BE2C (cell line): ENCODE measurements at regions not wholly inside any gene's neighbourhood (a gene's known extent, or its start where the extent isn't known, plus 50 kb on each side); places are given as distances from the start of the nearest gene placed in this dataset.

Experiments
- DNase-seq: peaks from one replicate; pipeline ENCODE4 v3.0.0-alpha.2; 2020
- H3K27me3 ChIP-seq: fragments of 250-450 bp; sonication (Bioruptor Pico); 2 replicates; pipeline ENCODE4 v1.5.1; 2020; ENCODE audit warnings: mild to moderate bottlenecking
- H3K36me3 ChIP-seq: fragments of 250-450 bp; sonication (Bioruptor Pico); 2 replicates; pipeline ENCODE4 v1.5.1; 2020; ENCODE audit warnings: mild to moderate bottlenecking
- H3K4me1 ChIP-seq: fragments of 250-450 bp; sonication (Bioruptor Pico); 2 replicates; pipeline ENCODE4 v1.5.1; 2020
- H3K4me3 ChIP-seq: 2 replicates; pipeline ENCODE4 v1.5.1; 2011; ENCODE audit warnings: low read depth, low read length
- H3K9me3 ChIP-seq: fragments of 250-450 bp; sonication (Bioruptor Pico); 2 replicates; pipeline ENCODE4 v1.5.1; 2020
- TF ChIP-seq, protein P1 (sequence below): IDR thresholded peaks from 2 replicates; pipeline ENCODE4 v1.5.1; 2012; ENCODE audit warnings: mild to moderate bottlenecking, low read depth, low read length

DNA sequence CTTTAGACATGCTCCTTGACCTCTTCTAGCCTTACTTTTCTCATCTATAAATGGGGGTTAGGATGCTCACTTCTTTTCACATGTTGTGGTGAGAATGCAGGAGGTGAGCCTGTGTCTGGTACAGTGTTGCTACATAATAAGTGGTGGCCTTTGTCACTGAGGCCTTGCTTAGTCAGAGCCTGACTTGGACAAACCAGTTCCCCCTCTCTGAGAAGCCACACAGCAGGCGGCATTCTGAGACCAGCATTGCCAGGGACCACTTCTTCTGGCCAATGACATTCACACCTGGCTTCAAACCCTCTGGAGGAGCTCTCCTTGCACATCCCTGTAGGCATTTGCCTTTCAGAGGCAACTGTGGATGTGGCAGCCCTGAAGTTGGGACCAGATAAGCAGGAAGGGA is 95.7 kb downstream of the MINAR1 start:
- H3K27me3 ChIP-seq, result no peaks in the 10 kb centered on the region
- no peak for DNase-seq
- H3K4me1 ChIP-seq, result peaks cover 7% of the 10 kb centered on the region; the same call in 1 of the 2 replicates
- H3K9me3 ChIP-seq, result no peaks in the 10 kb centered on the region
- H3K36me3 ChIP-seq, result no peaks in the 10 kb centered on the region
- H3K4me3 ChIP-seq, result no peak overlapping the region
- TF ChIP-seq, protein P1, sequence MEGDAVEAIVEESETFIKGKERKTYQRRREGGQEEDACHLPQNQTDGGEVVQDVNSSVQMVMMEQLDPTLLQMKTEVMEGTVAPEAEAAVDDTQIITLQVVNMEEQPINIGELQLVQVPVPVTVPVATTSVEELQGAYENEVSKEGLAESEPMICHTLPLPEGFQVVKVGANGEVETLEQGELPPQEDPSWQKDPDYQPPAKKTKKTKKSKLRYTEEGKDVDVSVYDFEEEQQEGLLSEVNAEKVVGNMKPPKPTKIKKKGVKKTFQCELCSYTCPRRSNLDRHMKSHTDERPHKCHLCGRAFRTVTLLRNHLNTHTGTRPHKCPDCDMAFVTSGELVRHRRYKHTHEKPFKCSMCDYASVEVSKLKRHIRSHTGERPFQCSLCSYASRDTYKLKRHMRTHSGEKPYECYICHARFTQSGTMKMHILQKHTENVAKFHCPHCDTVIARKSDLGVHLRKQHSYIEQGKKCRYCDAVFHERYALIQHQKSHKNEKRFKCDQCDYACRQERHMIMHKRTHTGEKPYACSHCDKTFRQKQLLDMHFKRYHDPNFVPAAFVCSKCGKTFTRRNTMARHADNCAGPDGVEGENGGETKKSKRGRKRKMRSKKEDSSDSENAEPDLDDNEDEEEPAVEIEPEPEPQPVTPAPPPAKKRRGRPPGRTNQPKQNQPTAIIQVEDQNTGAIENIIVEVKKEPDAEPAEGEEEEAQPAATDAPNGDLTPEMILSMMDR, result no peak

DNA sequence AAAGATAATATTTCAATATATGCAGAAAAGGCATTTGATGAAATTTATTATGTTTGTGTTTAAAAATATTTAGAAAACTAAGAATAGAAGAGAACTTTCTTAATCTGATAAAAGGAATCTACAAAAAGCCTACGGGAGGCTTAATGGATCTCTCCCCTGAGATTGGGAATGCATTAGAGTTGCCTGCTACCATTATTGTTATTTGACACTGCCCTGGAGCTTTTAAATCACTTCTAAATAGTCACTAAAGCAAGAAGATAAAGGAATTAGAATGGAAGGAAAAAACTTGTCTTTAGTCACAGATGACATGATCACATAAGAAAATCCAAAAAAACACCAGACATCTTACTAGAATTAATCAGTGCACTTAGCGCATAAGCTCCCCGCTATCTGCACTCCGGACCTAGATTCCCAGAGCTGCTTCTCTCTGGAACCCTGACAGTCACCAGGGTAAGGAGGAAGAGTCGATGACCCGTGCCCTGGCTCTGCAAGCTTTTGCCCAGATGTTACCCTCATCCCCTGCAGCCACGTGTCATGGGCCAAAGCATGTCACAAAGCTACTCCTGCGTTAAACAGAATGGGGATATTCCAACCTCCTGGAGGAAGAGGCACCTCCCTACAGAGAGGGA is 97.1 kb downstream of the MINAR1 start:
- Histone ChIP-seq H3K4me1 (0 out of 2 replicates have a peak, but pooled peaks cover 3% of the 10 kb centered on the region), H3K9me3 (no peaks in the 10 kb centered on the region), H3K36me3 (no peaks in the 10 kb centered on the region), H3K4me3 (no peak overlapping the region), H3K27me3 (no peaks in the 10 kb centered on the region)
- TF ChIP-seq, protein P1, result no peak
- DNase-seq, result peak; percentile 59

DNA sequence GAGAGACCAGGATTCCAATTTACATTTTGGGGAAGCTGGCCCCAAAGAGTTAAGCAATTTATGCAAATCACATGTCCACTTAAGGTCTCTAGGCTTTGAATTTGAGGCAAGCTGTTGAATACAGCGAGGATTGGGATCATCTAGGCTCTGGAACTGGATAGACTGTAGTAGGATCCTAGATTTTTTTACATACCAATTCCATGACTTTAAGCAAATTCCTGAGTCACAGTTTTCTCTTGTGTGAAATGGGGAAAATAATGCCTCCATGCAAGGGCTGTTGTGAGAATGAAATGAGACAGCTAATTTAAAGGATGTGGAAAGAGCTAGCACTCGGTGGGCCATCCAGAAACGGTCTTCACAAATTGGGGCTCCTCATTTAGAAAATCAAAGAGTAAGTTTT is 103.4 kb downstream of the MINAR1 start:
- H3K36me3 ChIP-seq, result no peaks in the 10 kb centered on the region
- H3K9me3 ChIP-seq, result no peaks in the 10 kb centered on the region
- TF ChIP-seq, protein P1, result no peak
- DNase-seq, result no peak
- no peaks in the 10 kb centered on the region for H3K4me1 ChIP-seq
- H3K4me3 ChIP-seq, result no peak overlapping the region
- no peaks in the 10 kb centered on the region for H3K27me3 ChIP-seq

DNA sequence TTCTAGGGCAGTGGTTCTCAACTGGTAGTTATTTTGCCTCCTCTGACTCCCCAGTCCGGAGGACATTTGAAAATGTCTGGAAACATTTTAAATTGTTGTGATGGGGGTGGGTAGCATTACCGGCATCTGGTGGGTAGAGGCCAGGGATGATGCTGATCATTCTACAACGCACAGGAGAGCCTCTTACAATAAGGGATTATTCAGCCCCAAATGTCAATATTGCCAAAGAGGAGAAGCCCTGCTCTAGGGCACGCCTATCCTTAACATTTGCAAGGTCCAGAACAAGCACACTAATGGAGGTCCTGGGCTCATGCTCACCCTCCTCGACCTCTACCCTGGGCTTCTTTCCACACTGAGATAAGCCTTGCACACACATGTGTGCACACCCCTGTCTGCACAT is 106.4 kb downstream of the MINAR1 start:
- TF ChIP-seq, protein P1, result no peak
- DNase-seq, result no peak
- Histone ChIP-seq H3K9me3 (no peaks in the 10 kb centered on the region), H3K4me3 (no peak overlapping the region), H3K27me3 (no peaks in the 10 kb centered on the region), H3K4me1 (no peaks in the 10 kb centered on the region), H3K36me3 (no peaks in the 10 kb centered on the region)

DNA sequence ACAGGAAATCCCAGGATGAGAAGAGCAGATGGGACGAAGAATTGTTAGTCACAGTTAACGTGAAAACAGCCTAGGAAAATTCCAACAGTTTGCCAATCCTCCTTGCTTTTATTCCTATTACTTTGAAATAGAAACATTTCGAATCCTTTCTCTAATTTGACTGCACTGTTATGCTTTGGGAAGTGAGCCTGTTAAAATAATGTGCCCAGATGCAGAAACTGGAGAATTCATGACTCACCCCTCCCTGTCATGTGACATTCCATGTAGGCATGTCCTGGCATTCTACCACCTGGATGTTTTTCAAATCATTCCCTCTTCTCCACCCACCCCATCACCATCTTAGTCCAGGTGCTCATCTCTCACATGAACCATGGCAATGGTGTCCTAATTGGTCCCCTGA is 107.3 kb downstream of the MINAR1 start:
- TF ChIP-seq, protein P1, result no peak
- Histone ChIP-seq H3K27me3 (no peaks in the 10 kb centered on the region), H3K4me3 (no peak overlapping the region), H3K9me3 (no peaks in the 10 kb centered on the region), H3K36me3 (no peaks in the 10 kb centered on the region), H3K4me1 (no peaks in the 10 kb centered on the region)
- no peak for DNase-seq

DNA sequence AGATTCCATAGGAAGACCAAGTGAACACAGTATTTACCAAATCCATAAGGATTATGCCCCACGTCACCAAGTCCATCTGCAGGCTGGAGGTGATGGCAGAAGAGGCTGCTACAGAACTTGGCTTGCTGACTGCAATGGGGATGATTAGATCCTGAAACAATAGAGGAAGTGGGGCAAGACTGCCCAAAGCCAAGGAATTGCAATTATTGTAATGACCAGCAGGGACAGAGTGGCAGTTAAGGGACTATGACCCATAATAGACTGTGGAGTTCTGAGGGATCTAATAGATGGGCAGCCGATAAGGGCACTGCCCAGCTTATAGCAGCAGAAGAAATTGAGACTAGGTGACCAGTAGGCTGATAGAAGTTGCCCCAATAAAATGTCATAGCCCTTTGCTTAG is 108.4 kb downstream of the MINAR1 start:
- H3K4me3 ChIP-seq, result no peak overlapping the region
- H3K36me3 ChIP-seq, result no peaks in the 10 kb centered on the region
- no peak for DNase-seq
- no peaks in the 10 kb centered on the region for H3K4me1 ChIP-seq
- H3K9me3 ChIP-seq, result no peaks in the 10 kb centered on the region
- H3K27me3 ChIP-seq, result no peaks in the 10 kb centered on the region
- TF ChIP-seq, protein P1, result peak; percentile 33; the same call in 1 of the 2 replicates
